ENCODE measurements at regions not wholly inside any gene's neighbourhood (a gene's known extent, or its start where the extent isn't known, plus 50 kb on each side); places are given as distances from the start of the nearest gene placed in this dataset.

DNA sequence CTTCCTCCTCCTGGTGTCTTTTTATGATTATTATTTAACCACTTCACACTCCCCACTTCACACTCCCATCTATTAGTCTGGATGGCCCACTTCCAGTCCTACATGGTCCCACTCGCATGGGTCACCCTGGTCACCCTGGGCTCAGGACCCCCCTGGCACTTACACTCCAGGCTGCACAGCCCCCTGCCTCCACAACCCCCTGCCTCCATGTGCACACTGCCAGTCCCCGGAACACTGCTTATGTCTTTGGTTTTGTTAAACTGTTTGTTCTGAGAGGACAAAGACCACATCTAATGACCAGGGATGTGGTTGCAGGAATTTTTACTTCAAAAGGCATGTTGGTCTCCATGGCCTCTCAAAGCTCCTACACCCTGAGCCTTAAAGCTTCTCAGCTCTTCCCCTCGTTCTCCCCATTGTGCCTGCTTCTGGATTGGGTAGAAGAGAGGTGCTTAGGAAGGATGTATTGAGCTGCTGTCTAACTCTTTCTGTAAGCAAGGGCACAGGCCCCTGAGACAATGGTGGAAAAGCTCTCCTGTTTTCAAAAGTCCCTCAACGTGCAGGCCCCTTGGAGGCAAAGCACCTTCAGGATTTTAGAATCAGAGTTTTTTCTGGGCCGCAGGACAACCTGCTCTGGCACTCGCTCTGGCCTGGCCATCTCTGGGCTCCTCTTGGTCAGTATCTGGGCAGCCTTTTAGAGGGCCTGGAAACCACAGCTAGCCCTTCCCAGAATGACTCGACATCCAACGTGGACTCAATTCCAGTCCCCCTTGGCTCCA, 150.0 kb upstream of the HAAO start:
- DNase-seq (ENCODE audit: extremely low read depth, low read depth, low spot score) = no peak

DNA sequence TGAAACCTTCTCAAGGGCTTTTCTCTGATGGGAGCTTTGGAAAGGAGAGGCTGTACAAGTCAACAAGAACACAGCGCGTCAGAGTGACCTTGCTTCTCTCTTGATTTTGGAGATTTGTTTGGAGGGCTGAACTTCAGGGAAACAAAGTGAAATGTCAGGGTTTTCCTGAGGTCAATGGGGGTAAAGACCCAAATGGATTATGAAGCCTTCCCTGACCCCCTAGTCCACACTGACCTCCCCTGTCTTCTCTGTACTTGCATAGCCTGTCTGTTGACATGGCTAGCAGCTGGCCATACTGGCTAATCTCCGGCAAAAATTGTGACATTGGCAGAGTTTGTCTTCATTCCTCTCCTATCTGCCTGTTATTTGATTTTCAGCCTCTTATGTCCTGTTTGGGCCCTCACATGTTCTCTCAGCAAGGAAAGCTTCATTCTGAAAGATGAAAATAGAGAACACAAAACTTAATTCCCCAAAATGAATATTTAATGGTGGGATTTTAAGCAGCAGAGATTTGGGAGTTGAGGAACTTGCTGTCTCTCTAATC, 149.3 kb upstream of the HAAO start:
- DNase-seq (ENCODE audit: extremely low read depth, low read depth, low spot score) = no peak

GRCh38 chr2:42939411-42940206, 147.2 kb upstream of the HAAO start:
- no peak for DNase-seq (ENCODE audit: extremely low read depth, low read depth, low spot score)

- DNase-seq (ENCODE audit: extremely low read depth, low read depth, low spot score) = no peak
These were observed 146.4 kb upstream of the HAAO start for GRCh38 chr2:42938671-42939370.

GRCh38 chr2:42937171-42937875, 144.9 kb upstream of the HAAO start:
- DNase-seq (ENCODE audit: extremely low read depth, low read depth, low spot score) = no peak

DNA sequence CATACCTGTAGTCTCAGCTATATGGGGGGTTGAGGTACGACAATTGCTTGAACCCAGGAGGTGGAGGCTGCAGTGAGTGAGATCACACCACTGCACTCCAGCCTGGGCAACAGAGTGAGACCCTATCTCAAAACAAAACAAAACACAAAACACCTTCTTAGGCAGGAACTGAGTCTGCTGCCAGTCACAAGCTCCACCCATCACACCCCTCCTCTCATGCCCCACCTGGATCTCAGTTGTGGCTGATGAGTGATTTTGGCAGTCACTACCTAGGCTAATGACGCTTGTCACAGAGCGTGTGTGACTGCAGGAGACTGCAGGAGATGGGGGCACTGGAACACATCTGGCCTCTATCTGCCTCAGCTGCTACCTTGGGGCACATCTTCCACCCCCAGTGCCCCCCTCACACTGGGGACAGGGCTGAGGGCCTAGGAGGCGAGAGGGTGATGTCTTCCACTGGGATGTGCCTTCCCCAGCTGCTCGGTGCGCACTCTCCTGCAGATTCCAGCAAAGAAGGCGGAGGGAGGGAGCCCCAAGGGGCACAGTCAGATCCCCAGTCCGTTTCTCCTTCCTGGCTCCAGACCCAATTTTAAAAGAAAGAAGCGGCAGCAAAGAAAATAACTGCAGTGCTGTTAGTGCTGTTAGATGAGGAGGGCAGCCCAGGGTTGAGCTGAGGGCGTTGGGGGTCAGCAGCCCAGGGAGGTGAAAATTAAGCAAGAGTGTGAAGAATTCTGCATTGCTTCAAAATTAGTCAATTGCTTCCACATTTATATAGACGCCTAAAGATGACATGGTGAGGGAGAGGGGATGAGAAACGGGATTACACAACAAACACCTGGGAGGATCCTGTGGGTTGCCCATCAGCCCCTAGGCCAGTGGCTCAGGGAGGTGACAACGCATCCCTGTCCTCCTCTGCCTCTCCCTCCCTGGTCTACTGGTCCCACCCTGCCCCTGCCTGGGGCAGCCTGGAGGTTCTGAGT, 143.6 kb upstream of the HAAO start:
- DNase-seq (ENCODE audit: extremely low read depth, low read depth, low spot score) = no peak

DNA sequence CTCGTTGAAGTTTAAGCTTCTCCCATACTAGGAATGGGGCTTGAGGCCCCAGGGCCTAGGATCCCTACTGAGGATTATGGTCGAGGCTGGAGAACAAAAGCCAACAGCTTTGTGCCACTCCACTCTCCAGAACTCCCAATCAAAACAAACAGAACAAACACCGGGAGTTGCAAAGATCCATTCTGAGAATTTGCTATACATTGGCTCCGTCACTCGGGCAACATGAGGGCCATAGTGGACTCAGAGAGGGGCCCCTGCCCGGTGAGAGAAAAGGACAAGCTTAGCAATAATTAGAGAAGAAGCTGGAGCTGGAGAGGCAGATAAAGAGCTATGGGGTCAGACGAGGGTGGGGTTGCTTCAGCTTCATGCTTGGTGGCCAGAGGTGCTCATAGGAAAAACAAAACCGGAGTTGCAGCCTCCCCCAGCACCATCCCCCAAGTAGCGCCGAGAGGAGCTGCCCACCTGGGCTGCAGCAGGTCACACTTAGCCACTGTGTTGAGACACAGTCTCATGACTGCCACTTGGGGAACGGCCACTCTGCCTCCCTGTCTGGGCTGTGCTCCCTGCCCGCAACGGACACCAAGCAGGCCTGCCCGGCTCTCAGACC, 142.3 kb upstream of the HAAO start:
- no peak for DNase-seq (ENCODE audit: extremely low read depth, low read depth, low spot score)

- no peak for DNase-seq (ENCODE audit: extremely low read depth, low read depth, low spot score)
These were observed 141.5 kb upstream of the HAAO start for GRCh38 chr2:42933824-42934254.

- DNase-seq (ENCODE audit: extremely low read depth, low read depth, low spot score) = no peak
These were observed 140.1 kb upstream of the HAAO start for GRCh38 chr2:42932271-42933151.

- DNase-seq (ENCODE audit: extremely low read depth, low read depth, low spot score) = no peak
These were observed 139.4 kb upstream of the HAAO start for GRCh38 chr2:42931818-42932195.

DNA sequence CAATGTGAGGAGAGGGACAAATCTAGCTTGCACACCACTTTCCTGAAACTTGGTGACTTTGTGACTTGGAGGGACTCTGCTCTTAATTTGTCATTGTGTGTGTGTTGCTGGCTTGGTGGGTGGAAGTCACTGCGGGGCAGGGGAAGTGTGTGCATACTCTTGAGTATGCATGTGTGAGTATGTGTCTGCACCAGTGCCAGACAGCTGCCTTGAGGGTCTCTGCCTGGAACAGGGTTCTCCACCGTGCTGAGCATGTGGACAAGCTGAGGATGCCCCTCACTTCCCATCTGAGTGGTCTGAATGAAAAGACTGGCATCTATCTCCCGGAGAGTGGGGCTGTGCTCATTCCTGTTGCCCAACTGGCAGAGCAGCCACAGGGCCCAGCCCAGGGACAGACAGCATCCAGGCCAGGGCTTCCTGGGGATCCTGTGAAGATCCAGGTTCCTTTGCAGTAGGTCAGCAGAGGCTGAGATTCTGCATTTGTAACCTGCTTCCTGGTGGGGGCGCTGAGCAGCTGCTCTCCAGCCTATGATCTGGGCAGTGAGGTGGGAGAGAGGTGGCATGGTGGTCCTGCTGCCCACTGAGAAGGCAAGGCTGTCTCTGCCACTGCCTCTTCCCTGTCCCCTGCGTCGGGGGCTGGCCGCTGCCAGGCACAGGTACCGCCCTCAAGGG, 138.9 kb upstream of the HAAO start:
- DNase-seq (ENCODE audit: extremely low read depth, low read depth, low spot score) = no peak

DNA sequence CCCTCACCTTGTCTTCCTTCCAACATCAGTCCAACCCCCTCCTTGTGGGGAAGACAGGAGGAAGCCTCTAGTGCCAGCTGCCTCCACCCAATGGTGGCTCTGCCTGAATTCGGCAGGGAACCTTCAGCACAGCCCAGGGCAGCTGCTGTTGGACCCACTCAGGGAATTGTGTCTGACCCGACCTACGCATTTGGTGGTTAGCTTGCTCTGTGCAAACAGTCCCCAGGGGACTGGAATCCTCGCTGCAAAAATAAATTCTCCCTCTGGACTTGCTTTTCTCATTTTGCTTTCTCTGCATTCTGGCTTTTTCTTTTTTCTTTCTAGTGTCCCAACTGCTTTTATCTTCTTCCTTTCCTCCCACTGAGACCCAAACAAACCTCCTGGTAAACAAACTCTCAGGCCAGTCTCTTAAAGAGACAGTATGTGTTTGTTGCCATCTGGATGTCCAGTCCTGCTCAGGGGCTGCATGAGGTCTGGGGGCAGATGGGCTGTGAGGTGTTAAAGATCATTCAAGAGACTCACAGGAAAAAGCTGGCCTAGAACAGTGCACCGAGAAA, 137.7 kb upstream of the HAAO start:
- DNase-seq (ENCODE audit: extremely low read depth, low read depth, low spot score) = no peak

DNA sequence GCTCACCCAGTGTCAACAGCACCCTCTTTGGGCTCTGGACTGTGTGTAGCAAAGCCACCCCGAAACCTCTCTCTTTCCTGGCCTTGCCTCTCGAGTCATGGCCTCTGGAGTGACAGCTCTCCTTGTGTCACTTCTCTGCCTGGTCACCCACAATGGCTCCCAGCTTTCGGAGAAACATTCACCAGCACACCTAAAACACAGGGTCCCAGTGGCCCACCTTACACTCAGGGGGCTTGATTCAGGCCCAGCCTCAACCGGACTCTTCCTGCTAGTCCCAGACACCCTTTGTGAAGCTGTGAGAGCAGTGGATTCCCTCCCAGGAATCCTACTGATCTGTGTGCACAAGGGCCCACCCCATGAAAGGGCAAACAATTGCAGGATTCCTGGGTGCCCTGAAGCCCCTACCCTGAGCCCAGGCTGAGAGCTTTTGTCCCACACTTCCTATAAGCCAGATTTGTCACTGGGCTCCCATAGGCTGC, 137.2 kb upstream of the HAAO start:
- no peak for DNase-seq (ENCODE audit: extremely low read depth, low read depth, low spot score)

- DNase-seq (ENCODE audit: extremely low read depth, low read depth, low spot score) = no peak
These were observed 136.5 kb upstream of the HAAO start for GRCh38 chr2:42928692-42929545.

DNA sequence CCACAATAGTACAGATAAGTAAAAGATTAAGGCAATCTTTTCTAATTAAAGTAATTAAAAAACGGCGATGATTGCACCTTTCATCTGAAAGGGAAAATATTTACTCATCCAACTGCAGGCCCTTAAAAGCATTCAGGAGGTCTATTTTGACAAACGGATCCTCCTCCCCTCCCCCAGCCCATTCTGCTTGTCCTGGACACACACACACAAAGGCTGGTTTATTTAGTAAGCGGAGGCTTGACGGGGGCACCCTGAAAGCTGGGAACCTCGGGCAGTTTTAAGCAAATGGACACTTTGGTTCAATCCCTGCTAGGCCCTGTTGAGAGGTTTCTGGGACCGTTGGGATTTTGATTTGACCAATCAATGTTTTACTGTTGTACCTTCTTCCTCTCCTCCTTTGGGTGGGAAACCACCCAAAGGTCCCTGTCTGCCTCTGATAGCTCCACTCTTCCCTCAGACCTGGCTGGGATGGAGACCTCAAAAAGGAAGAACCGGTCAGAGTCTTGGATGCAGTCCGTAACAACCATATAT, 135.8 kb upstream of the HAAO start:
- DNase-seq (ENCODE audit: extremely low read depth, low read depth, low spot score) = no peak
